ENCODE measurements at regions not wholly inside any gene's neighbourhood (a gene's known extent, or its start where the extent isn't known, plus 50 kb on each side); places are given as distances from the start of the nearest gene placed in this dataset.

DNA sequence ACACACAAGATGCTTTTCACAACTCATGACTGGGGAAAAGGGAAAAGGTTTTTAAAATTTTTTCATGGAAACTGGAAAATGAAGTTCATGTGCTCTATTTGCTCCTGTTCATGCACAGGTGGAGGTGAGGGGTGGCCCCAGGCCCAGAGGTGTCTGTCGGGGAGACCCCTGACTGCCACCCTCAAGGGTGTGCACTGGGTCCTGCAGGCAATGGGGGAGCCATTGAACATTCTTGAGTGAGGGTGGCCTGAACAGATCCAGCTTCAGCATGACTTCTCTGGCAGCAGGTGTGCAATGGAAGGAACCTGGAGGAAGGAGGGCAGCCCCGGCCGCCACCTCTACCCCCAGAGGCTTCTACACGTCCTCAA lies 145.3 kb upstream of the IQSEC1 start:
- Mint-ChIP-seq H3K9me3 (no peaks in the 10 kb centered on the region), H3K36me3 (ENCODE audit: low read depth) (no peaks in the 10 kb centered on the region), H3K4me1 (peaks cover 3% of the 10 kb centered on the region), H3K27ac (no peak overlapping the region), H3K27me3 (peaks cover 8% of the 10 kb centered on the region), H3K4me3 (no peak overlapping the region)
- DNase-seq, result no peak
- POLR2A ChIA-PET, result no interaction called here
- CTCF ChIA-PET, result no interaction called here

DNA sequence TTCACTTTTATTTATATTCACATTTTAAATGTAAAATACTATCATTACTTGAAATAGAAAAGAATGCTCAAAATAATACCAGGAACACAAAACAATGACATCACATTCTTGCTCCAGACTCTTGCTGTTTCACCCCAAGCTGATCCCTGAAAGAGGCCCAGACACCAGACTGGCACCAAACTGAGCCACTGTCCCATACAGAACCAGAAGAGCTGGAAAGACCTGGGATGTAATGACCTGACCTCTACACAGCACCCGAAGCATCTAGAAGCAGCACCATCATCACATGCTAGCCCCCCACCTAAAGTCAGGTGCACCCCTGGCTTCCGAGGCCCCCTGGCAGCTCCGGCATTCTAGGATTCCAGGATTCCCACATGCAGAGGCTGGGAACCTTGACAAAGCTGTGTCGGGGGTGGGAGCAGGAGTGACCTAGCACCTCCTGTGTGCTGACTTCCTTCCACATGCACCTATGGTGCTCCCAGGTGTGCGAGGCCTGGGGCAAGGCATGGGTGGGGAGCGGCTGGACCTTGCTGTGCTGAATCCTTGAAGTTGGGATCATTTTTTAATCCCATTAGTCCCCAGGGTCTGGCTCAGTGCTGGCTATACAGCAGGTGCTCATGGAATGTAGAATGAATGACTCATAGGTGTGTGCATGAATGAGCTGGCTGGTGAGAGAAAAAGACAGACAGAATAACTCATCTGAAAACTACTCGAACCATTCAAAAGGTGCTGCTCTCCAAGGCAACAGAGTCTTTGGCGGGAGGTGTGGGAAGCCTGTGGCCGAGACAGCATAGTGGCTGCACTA lies 144.7 kb upstream of the IQSEC1 start:
- POLR2A ChIA-PET, result no interaction called here
- H3K9me3 Mint-ChIP-seq, result no peaks in the 10 kb centered on the region
- no peak for DNase-seq
- CTCF ChIA-PET, result no interaction called here
- H3K4me1 Mint-ChIP-seq, result no peaks in the 10 kb centered on the region
- H3K36me3 Mint-ChIP-seq (ENCODE audit: low read depth), result no peaks in the 10 kb centered on the region
- no peak overlapping the region for H3K27ac Mint-ChIP-seq
- H3K4me3 Mint-ChIP-seq, result no peak overlapping the region
- peaks cover 8% of the 10 kb centered on the region for H3K27me3 Mint-ChIP-seq

- H3K4me1 Mint-ChIP-seq, result no peaks in the 10 kb centered on the region
- no peak for DNase-seq
- H3K36me3 Mint-ChIP-seq (ENCODE audit: low read depth), result no peaks in the 10 kb centered on the region
- no peak overlapping the region for H3K27ac Mint-ChIP-seq
- ChIA-PET POLR2A (no interaction called here), CTCF (no interaction called here)
- H3K27me3 Mint-ChIP-seq, result peaks cover 8% of the 10 kb centered on the region
- no peak overlapping the region for H3K4me3 Mint-ChIP-seq
- H3K9me3 Mint-ChIP-seq, result no peaks in the 10 kb centered on the region
Observed at GRCh38 chr3:13217253-13217652, 144.0 kb upstream of the IQSEC1 start.

DNA sequence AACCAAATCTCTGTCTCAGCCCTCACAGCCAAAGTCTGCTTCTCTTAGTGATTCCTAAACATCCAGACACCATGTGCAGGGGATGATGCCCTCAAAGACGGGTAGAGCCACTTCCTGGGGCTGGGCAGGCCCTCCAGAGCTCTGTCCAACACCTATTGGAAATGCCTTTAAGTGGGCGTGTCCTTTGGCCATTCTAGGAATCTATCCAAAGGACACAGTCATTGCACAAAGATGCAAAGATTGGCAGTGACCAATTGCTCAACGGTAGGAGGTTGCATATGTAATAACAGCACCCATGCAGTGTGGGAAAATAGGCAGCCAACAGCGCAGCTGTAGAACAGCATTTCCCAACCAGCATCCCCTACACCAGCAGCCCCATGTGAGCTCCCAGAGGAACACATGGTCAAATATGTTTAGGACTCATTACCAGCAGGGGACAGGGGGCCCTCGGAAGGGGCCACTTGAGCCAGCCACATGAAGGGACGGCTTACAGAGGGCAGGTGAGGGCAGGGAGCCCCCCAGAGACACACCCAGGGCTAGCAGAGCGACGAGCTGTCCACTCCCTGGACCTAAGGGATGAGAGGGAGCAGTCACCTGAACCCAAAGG lies 142.8 kb upstream of the IQSEC1 start:
- H3K36me3 Mint-ChIP-seq (ENCODE audit: low read depth), result no peaks in the 10 kb centered on the region
- ChIA-PET POLR2A (no interaction called here), CTCF (interaction anchor here (1.8 kb wide), 1 partner anchor 13 kb away, joined by 4 read pairs; no protein-coding TSS in a partner anchor)
- H3K27me3 Mint-ChIP-seq, result peaks cover 8% of the 10 kb centered on the region
- H3K9me3 Mint-ChIP-seq, result no peaks in the 10 kb centered on the region
- DNase-seq, result no peak
- no peak overlapping the region for H3K4me3 Mint-ChIP-seq
- no peaks in the 10 kb centered on the region for H3K4me1 Mint-ChIP-seq
- H3K27ac Mint-ChIP-seq, result no peak overlapping the region

DNA sequence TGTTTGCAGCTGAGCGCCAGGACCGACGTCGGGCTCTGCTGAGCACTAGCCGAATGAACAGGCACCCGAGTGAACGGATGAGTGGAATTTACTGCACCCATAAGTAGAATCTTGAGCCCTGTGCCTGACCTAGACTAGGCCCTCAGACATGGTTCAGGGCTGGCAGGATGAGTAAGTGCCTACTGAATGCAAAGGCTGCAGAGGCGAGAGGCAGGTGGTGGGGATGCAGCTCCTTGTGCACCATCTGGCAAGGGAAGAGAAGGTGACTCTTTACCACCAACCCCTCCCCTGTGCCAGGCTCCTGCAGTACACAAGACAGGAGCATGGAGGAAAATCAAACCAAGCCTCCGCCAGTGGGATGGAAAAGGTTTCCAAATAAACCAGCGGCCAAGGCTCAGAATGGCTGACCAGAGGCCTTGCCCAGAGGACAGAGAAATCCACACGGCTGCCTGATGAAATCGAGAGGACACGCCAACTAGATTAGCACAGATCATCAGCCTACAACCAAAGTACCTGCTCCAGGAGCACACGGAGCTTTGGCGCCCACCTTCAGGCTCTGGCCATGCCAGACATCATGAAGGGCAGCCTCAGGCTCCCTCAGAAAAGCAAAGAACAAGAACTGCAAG lies 141.7 kb upstream of the IQSEC1 start:
- no peak for DNase-seq
- Mint-ChIP-seq H3K27ac (no peak overlapping the region), H3K36me3 (ENCODE audit: low read depth) (no peaks in the 10 kb centered on the region), H3K4me1 (no peaks in the 10 kb centered on the region), H3K27me3 (peaks cover 8% of the 10 kb centered on the region), H3K9me3 (no peaks in the 10 kb centered on the region), H3K4me3 (no peak overlapping the region)
- ChIA-PET CTCF (interaction anchor here (1.0 to 1.8 kb wide), 2 partner anchors 14 to 123 kb away, joined by 4 read pairs; no protein-coding TSS in a partner anchor), POLR2A (no interaction called here)

GRCh38 chr3:13213911-13214846 lies 140.9 kb upstream of the IQSEC1 start:
- CTCF ChIA-PET, result interaction anchor here (1.0 kb wide), 1 partner anchor 122 kb away, joined by 4 read pairs; no protein-coding TSS in a partner anchor
- DNase-seq, result no peak
- no peak overlapping the region for H3K27ac Mint-ChIP-seq
- H3K4me3 Mint-ChIP-seq, result no peak overlapping the region
- peaks cover 8% of the 10 kb centered on the region for H3K27me3 Mint-ChIP-seq
- no peaks in the 10 kb centered on the region for H3K4me1 Mint-ChIP-seq
- POLR2A ChIA-PET, result no interaction called here
- H3K9me3 Mint-ChIP-seq, result no peaks in the 10 kb centered on the region
- no peaks in the 10 kb centered on the region for H3K36me3 Mint-ChIP-seq (ENCODE audit: low read depth)

DNA sequence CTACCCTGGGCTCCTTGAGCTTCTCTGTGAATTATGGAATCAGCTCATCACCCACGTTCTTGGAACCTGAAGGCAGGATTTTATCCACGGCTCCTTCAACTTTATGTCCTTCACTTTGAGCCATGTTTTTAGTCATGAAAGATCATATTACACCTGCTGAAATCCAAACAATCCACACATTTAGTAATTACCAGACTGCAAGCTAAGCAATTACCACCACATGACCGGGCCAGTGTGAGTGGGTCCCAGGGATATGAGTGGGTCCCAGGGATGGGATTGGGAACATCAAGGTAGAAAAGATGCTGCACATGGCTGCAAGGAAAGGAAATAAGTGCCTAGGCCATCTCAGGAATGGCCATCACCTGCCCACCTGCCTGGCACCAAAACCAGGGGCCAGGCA lies 140.3 kb upstream of the IQSEC1 start:
- no peaks in the 10 kb centered on the region for H3K36me3 Mint-ChIP-seq (ENCODE audit: low read depth)
- H3K27me3 Mint-ChIP-seq, result peaks cover 8% of the 10 kb centered on the region
- no peak overlapping the region for H3K4me3 Mint-ChIP-seq
- DNase-seq, result no peak
- ChIA-PET POLR2A (no interaction called here), CTCF (no interaction called here)
- H3K9me3 Mint-ChIP-seq, result no peaks in the 10 kb centered on the region
- no peaks in the 10 kb centered on the region for H3K4me1 Mint-ChIP-seq
- no peak overlapping the region for H3K27ac Mint-ChIP-seq

GRCh38 chr3:13211605-13212210 lies 138.5 kb upstream of the IQSEC1 start:
- Mint-ChIP-seq H3K36me3 (ENCODE audit: low read depth) (no peaks in the 10 kb centered on the region), H3K4me1 (no peaks in the 10 kb centered on the region), H3K27ac (no peak overlapping the region), H3K4me3 (no peak overlapping the region), H3K9me3 (no peaks in the 10 kb centered on the region), H3K27me3 (peaks cover 10% of the 10 kb centered on the region)
- DNase-seq, result no peak
- POLR2A ChIA-PET, result no interaction called here
- CTCF ChIA-PET, result no interaction called here

DNA sequence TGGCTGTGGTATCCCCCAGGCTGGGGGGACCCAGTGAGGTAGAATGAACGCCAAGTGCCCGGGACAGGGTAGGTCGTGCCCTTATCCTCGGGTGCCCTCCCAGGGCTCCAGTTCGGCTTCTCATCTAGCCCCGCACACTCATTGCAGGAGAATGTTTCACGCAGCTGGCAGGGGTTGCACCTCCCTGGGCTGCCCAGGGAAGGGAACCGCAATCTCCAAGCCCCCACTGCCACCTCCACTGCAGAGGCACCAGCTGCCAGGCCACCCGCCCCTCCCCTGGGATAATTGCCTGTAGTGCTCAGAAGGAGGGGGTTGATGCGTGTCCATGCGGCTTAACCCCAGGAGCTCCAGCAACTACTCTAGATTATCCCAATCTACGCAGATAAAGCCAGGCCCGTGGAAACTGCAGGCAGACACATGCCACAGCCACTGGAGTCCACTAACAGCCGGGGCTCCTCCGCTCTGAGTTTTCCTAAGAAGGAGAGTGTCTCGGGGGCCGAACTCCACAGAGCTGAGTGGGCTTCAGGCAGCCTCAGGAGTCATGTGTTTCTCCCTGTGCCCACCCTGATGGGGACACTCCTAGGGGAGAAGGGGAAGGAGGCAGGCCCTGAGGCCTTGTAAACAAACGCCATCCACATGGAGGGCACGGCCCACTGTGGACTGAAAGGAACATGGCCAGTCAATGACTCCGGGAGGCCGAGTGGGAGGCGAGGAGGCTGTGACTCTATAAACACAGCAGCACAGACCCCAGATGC lies 137.2 kb upstream of the IQSEC1 start:
- ChIA-PET CTCF (no interaction called here), POLR2A (no interaction called here)
- Mint-ChIP-seq H3K4me1 (no peaks in the 10 kb centered on the region), H3K27me3 (peaks cover 21% of the 10 kb centered on the region), H3K9me3 (no peaks in the 10 kb centered on the region), H3K36me3 (ENCODE audit: low read depth) (no peaks in the 10 kb centered on the region), H3K27ac (no peak overlapping the region), H3K4me3 (no peak overlapping the region)
- DNase-seq, result no peak

DNA sequence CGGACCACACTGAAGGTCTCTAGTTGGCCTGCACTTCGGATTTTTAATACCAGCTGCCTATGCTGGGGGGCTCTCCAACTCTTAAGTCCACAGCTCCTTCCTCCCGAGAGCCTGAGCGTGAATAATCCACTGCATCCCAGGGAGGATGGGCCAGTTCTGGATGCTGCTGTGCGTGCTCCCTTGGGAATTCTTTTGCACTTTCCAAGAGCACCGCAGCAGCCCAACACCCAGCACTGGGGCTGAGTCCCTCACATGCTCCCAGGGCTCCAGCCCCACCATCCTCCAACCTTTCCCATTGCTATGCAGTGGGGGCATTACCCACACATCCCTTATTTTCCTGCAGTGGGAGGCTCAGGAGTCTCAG lies 136.4 kb upstream of the IQSEC1 start:
- no peaks in the 10 kb centered on the region for H3K36me3 Mint-ChIP-seq (ENCODE audit: low read depth)
- H3K4me3 Mint-ChIP-seq, result no peak overlapping the region
- H3K9me3 Mint-ChIP-seq, result no peaks in the 10 kb centered on the region
- no peaks in the 10 kb centered on the region for H3K4me1 Mint-ChIP-seq
- POLR2A ChIA-PET, result no interaction called here
- no peak for DNase-seq
- H3K27me3 Mint-ChIP-seq, result peaks cover 28% of the 10 kb centered on the region
- CTCF ChIA-PET, result no interaction called here
- no peak overlapping the region for H3K27ac Mint-ChIP-seq

DNA sequence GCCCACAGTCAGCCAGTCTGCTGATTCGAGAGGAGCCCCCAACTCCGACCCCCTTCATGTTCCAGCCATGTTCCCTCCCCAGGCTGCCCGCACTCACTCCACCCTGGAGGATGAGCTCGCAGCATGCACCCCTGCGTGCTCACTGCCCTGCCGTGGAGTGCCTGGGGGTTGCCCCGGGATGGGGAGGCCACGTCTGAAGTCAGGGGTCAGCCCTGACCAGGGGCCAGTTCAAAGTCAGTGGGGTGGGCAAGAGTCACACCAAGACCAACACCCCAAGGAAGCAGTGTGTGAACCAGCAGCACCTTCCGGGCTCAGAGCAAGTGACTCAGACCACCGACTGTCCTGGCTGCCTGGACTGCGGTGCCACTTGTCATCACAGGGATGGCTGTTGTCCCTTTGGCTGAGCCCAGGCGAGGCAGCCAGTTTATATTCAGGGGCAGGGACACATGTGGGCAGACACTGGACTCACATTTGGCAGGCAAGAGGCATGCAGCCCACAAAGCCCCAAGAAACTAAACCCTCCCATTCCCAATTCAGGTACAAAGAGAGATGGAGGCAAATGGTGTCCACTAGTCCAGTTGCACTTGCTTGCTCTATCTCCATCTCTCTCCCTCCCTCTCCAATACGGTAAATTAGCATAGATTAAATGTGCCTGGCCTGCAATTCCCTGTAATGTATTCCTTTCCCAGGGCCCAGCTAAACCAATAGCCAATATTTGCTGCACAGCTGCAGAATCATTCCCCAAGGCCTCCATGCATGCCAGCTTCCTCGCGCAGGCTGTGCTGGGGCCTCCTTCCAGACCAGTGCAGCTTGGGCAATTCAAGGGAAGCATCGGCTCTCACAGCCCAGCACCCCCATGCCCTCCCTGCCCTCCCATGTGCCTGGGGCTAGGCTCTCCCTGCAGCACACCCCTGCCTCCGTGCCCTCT lies 135.7 kb upstream of the IQSEC1 start:
- H3K27ac Mint-ChIP-seq, result no peak overlapping the region
- no peak for DNase-seq
- H3K4me3 Mint-ChIP-seq, result no peak overlapping the region
- CTCF ChIA-PET, result no interaction called here
- no peaks in the 10 kb centered on the region for H3K4me1 Mint-ChIP-seq
- peaks cover 35% of the 10 kb centered on the region for H3K27me3 Mint-ChIP-seq
- POLR2A ChIA-PET, result no interaction called here
- H3K9me3 Mint-ChIP-seq, result no peaks in the 10 kb centered on the region
- no peaks in the 10 kb centered on the region for H3K36me3 Mint-ChIP-seq (ENCODE audit: low read depth)

Data from activated CD4-positive, alpha-beta memory T cell treated with anti-CD3 and anti-CD28 coated beads, Interleukin-2, amount 10 ng/mL, durations not matched to agents 7 days and 5 days (primary cell).